Left ventricle myocardium superior (tissue), 1 donor: ENCODE measurements at regions not wholly inside any gene's neighbourhood (a gene's known extent, or its start where the extent isn't known, plus 50 kb on each side); places are given as distances from the start of the nearest gene placed in this dataset.
"Not testable (repeated sequence)": the region's sequence is repeated elsewhere in the genome, so short reads cannot be mapped to it uniquely, and the experiment has no call there.

Experiments
- ATAC-seq: fragments of 200-7000 bp; cut with Tn5 transposase; one replicate; pipeline ENCODE4 v1.9.1; 2020; ENCODE audit warnings: mild to moderate bottlenecking, moderate library complexity
- DNase-seq: peaks from one replicate; pipeline ENCODE4 v3.0.0-alpha.2; 2020
- intact Hi-C: fragments of 100-400 bp; cut with micrococcal nuclease; formaldehyde crosslinking; loops from one replicate; pipeline ENCODE4 v1.11.0; 2022
- donor health status: DM: no; HTN: yes; CAD: no; lungs with severe emphysema.

- DNase-seq: no peak
- intact Hi-C loops: no loop called here
- ATAC-seq: no peak
Observed at GRCh38 chr9:31677415-31677814, 707.0 kb upstream of the ACO1 start.

- ATAC-seq (no peak), DNase-seq (no peak)
- intact Hi-C loops: no loop called here
Observed at GRCh38 chr9:31677877-31678276, 706.6 kb upstream of the ACO1 start.

- ATAC-seq (no peak), DNase-seq (no peak)
- intact Hi-C loops: no loop called here
Observed at GRCh38 chr9:31683116-31683515, 701.3 kb upstream of the ACO1 start.

DNA sequence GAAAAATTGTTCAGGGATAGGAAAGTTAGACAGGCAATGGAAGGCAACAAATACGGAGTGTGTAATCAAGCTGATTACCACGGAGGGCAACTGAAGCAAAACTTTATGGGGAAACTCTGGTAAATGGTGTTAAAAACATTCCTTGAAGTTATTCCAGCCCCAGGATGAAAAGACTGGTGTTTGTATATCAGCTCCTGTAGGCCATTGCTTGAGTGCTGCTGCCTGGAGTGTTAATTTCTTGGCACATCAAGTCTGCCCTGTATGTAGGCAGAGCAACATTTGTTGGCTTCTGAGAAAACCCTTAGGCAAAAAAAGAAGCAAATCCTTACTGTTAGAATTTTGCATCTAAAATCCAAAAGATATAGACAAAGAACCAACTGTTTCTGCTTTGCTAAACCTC lies 686.5 kb upstream of the ACO1 start:
- intact Hi-C loops: no loop called here
- ATAC-seq: no peak
- DNase-seq: no peak

DNA sequence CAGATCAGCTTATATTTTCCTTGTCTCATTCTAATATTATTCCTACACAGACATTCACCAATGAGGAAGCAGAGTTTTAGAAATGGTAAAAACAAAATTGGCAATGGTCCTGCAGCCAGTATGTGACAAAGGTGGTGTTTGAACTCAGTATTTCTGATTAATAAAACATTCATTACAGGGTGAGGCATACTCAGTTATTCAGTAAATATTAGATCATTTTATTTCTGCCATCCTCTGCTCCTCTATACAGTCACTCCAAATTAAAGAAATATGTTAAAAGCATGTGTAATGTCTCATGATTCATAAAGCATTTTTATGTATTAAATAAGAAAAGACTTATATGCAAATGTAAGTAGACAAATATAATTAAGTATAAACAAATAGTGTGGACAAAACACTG lies 684.6 kb upstream of the ACO1 start:
- DNase-seq (no peak), ATAC-seq (no peak)
- intact Hi-C loops: no loop called here

- DNase-seq (no peak), ATAC-seq (no peak)
- intact Hi-C loops: no loop called here
Observed at GRCh38 chr9:31700252-31701045, 684.0 kb upstream of the ACO1 start.

DNA sequence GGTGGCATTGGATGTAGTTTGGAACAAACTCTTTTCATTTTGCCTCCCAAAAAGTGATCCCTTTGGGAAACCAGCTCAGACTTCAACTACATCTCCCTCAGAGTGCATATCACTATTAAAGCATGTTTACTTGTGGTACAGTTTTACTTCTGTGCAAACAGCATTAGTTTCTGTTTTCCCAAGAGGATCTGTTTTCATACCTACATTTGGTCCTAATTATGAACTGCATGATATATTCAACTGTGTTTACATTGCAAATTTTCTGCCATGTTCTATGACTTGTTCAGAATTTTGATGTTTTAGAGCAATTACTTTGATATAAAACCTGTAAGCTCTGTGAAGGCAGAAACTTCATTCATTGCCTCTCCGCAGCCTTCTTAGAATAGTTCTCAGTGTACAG lies 681.5 kb upstream of the ACO1 start:
- no peak for DNase-seq
- no peak for ATAC-seq
- intact Hi-C loops: no loop called here

- DNase-seq: no peak
- no peak for ATAC-seq
- intact Hi-C loops: no loop called here
Observed at GRCh38 chr9:31715250-31715649, 669.2 kb upstream of the ACO1 start.

- DNase-seq: no peak
- no peak for ATAC-seq
- intact Hi-C loops: no loop called here
Observed at GRCh38 chr9:31719262-31719661, 665.2 kb upstream of the ACO1 start.

- ATAC-seq (no peak), DNase-seq (no peak)
- intact Hi-C loops: no loop called here
Observed at GRCh38 chr9:31730398-31730797, 654.0 kb upstream of the ACO1 start.

DNA sequence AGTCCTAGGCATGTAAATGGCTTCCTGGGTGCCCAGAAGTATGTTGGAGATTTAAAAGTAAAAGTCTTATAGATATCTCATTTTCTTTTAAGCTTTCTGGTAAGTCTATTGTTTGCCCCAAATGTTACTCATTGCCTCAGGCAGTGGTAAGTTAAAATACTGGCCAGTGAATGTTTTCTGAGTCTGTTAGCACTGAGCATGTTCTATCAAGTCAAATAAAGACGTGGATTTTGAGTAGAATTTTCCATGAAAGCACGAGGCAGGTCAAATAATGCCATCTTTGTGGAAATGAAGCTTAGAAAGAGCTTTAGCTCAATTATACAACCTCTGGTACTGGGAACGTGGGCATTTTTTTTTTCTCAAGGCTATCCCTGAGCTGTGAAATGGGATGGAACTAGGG lies 651.3 kb upstream of the ACO1 start:
- intact Hi-C loops: no loop called here
- no peak for DNase-seq
- no peak for ATAC-seq

DNA sequence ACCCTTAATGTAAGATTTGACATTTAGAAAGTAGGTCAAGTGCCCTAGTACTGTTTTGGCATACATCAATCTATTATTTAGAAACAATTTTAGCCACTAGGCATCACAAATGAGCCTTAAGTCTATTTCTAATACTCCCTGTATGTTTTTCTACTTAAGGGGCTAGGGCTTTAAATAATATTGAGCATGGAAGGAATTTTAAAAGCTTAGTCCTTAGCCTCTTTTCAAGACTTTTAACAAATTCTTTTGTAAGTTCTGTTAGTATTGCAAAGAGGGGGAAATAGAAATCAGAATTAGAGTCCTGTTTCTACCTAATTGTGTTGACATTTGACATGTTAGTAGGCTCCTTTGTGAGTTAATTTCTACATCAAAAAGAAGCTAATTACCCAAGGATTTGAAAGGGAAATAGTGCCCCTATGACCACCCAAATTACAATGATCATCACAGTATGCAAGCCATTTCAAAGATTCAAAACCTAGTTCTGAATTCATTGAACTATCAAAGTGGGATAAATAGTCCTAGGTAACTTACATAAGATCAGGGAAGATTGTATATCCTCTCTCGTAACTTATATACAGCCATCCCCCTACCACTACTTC lies 647.8 kb upstream of the ACO1 start:
- DNase-seq (no peak), ATAC-seq (no peak)
- intact Hi-C loops: no loop called here

GRCh38 chr9:31740705-31741104 lies 643.7 kb upstream of the ACO1 start:
- ATAC-seq: no peak
- intact Hi-C loops: no loop called here

GRCh38 chr9:31744589-31744988 lies 639.9 kb upstream of the ACO1 start:
- ATAC-seq (no peak), DNase-seq (no peak)
- intact Hi-C loops: no loop called here

More at GRCh38 chr9:31740705-31741104, 643.7 kb upstream of the ACO1 start:
- no peak for DNase-seq

GRCh38 chr9:31745468-31745867 lies 639.0 kb upstream of the ACO1 start:
- no peak for ATAC-seq
- intact Hi-C loops: no loop called here
- no peak for DNase-seq

DNA sequence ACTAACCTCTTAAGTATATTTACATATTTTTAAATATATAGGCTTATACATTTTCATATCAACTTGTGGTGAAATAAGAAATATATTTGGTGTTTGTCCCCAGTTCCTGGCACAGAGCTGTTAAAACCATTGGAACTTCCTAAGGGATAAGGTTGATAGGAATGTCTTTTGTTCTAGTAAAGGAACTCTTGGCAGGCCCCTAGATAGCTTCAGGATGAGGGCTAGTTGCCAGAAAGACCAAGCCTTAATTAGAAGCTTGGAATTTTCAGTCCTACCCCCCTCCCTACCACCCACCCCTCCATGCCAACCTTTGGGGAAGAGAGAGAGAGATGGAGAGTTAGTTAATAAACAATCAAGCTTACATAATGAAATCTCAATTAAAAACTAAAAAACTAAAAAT lies 638.6 kb upstream of the ACO1 start:
- intact Hi-C loops: no loop called here
- DNase-seq: no peak
- no peak for ATAC-seq

- DNase-seq (no peak), ATAC-seq (no peak)
- intact Hi-C loops: no loop called here
Observed at GRCh38 chr9:31753756-31754155, 630.7 kb upstream of the ACO1 start.

DNA sequence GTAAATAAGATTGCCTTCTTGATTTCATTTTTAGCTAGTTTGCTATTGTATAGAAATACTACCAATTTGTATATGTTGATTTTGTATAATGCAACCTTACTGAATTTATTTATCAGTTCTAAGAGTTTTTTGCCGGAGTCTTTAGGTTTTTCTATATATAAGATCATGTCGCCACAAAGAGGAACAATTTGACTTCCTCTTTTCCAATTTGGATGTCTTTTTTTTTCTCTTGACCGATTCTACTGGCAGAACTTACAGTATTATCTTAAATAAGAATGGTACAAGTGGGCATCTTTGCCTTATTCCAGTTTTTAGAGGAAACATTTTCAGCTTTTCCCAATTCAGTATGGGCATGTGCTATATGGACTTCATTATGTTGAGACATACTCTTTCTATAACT lies 624.7 kb upstream of the ACO1 start:
- no peak for DNase-seq
- no peak for ATAC-seq
- intact Hi-C loops: no loop called here

DNA sequence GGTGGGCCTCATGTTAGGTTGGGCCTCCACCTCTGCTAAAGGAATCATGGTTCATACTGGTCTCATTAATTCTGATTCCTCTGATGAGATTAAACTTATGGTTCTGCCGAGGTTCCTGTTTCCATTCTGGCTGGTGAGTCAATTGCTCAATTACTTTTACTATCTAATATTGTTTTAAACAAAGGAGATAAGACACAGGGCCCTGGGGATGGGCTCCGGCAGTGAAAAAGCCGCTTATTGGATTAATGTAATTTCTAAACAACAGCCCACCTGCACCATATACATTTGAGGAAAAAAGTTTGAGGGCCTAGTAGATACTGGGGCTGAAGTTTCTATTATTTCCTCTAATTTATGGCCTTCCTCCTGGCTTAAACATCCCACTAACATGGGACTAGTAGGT lies 610.4 kb upstream of the ACO1 start:
- ATAC-seq, DNase-seq, intact Hi-C loops: not testable (repeated sequence)

GRCh38 chr9:31774571-31774970 lies 609.9 kb upstream of the ACO1 start:
- ATAC-seq: no peak
- DNase-seq: no peak
- intact Hi-C loops: no loop called here

DNA sequence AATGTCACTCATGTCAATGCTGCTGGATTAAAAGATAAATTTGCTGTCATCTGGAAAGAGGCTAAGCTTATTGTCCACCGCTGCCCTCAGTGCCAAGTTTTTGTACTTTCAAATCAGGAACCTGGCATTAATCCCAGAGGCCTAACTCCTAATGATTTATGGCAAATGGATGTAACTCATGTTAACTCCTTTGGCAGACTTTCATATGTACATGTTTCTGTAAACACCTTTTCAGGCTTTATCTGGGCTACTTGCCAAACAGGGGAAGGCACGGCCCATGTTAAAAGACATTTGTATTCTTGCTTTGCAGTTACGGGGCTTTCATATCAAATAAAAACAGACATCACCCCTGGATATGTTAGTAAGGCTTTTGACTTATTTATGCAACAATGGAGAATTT lies 608.0 kb upstream of the ACO1 start:
- intact Hi-C loops: no loop called here
- no peak for DNase-seq
- ATAC-seq: no peak
